SK-N-SH (cell line): ENCODE measurements at regions not wholly inside any gene's neighbourhood (a gene's known extent, or its start where the extent isn't known, plus 50 kb on each side); places are given as distances from the start of the nearest gene placed in this dataset.

Experiments
- CTCF ChIP-seq: fragments of 200-600 bp; sonication (generic); IDR thresholded peaks from 2 replicates; pipeline ENCODE4 v1.6.1; 2017; ENCODE audit warnings: antibody characterized with exemption, mild to moderate bottlenecking, moderate library complexity
- FOSL2 ChIP-seq: IDR thresholded peaks from 2 replicates; pipeline ENCODE4 v1.4.0; 2012; ENCODE audit warnings: low read depth, mild to moderate bottlenecking, moderate library complexity, borderline replicate concordance
- POLR2AphosphoS5 ChIP-seq: IDR thresholded peaks from 2 replicates; pipeline ENCODE4 v1.6.1; 2012; ENCODE audit warnings: low read depth, low read length
- RAD21 ChIP-seq: IDR thresholded peaks from 2 replicates; pipeline ENCODE4 v1.6.1; 2012; ENCODE audit warnings: mild to moderate bottlenecking, low read length
- YY1 ChIP-seq: IDR thresholded peaks from 2 replicates; pipeline ENCODE4 v1.4.0; 2012; ENCODE audit warnings: low read depth, mild to moderate bottlenecking

DNA sequence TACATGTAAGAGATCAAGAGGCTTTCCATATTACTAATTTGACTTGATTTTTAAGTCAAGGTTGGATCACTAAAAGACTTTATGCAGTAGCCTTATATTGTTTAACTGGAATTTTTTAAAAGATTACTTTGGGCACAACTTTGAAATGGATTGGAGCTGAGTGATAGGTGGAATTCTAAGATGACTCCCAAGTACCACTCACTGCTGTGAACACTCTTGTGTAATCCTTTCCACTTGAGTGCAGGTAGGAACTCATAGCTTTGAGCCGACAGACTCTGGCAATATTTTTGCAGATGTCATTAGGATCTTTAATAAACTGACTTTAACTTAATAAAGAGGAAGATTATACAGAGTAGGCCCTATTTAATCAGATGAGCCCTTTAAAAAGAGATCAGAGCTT, 831.1 kb upstream of the NCAM2 start:
- TF ChIP-seq YY1 = no peak
- no peak for TF ChIP-seq CTCF
- TF ChIP-seq POLR2AphosphoS5 = no peak
- no peak for TF ChIP-seq FOSL2
- TF ChIP-seq RAD21 = no peak
